Gastrocnemius medialis (tissue), 4 donors: ENCODE measurements at regions not wholly inside any gene's neighbourhood (a gene's known extent, or its start where the extent isn't known, plus 50 kb on each side); places are given as distances from the start of the nearest gene placed in this dataset.

Experiments
- ATAC-seq, 2 donors: fragments of 150-250 bp; one replicate each; pipeline ENCODE4 v1.9.1; 2016
- DNase-seq, 2 donors: peaks; one replicate each; pipeline ENCODE4 v3.0.0-alpha.2; 2019
- H3K27ac ChIP-seq, 4 donors: fragments of 200-600 bp; sonication (generic); 1 replicate in 1 of 4; 2 replicates in 3 of 4; pipeline ENCODE4 v1.5.1; 2016 to 2018; ENCODE audit warnings: mild to moderate bottlenecking in 2 of 4, moderate library complexity in 1 of 4
- H3K27me3 ChIP-seq, 3 donors: fragments of 200-600 bp; sonication (generic) in 2 of 3; 1 replicate in 1 of 3; 2 replicates in 2 of 3; pipeline versions ENCODE4 v1.5.1 to v1.6.0; 2016 to 2019; ENCODE audit warnings: mild to moderate bottlenecking in 1 of 3, moderate library complexity in 1 of 3
- H3K36me3 ChIP-seq, 2 donors: fragments of 200-600 bp; sonication (generic) in 1 of 2; one replicate each; pipeline ENCODE4 v1.5.1; 2017 to 2018
- H3K4me1 ChIP-seq, 2 donors: fragments of 200-600 bp; sonication (generic) in 1 of 2; one replicate each; pipeline ENCODE4 v1.5.1; 2016 to 2017; ENCODE audit warnings: mild to moderate bottlenecking in 2 of 2
- H3K4me3 ChIP-seq, 4 donors: fragments of 200-600 bp; sonication (generic) in 3 of 4; 1 replicate in 1 of 4; 2 replicates in 3 of 4; pipeline ENCODE4 v1.5.1; 2016 to 2019; ENCODE audit warnings: mild to moderate bottlenecking in 2 of 4
- H3K9me3 ChIP-seq, 3 donors: fragments of 200-600 bp; sonication (generic) in 2 of 3; 1 replicate in 1 of 3; 2 replicates in 2 of 3; pipeline ENCODE4 v1.5.1; 2016 to 2019
- CTCF ChIP-seq, 5 experiments: fragments of 450-650 bp in 3 of 5; fragments of 200-600 bp in 2 of 5; sonication (generic) in 2 of 5; IDR thresholded peaks in 4 of 5; conservative IDR thresholded peaks in 1 of 5; 1 replicate in 4 of 5; 2 replicates in 1 of 5; pipeline ENCODE4 v1.5.1; 2016 to 2019; ENCODE audit warnings: antibody characterized with exemption in 5 of 5, mild to moderate bottlenecking in 3 of 5, moderate library complexity in 3 of 5
- POLR2A ChIP-seq, 2 donors: fragments of 450-650 bp; IDR thresholded peaks; one replicate each; pipeline ENCODE4 v1.6.1; 2017; ENCODE audit warnings: antibody characterized with exemption in 2 of 2, mild to moderate bottlenecking in 2 of 2, moderate library complexity in 2 of 2
- in situ Hi-C, 4 donors: fragments of 200-750 bp; cut with MboI; loops; one replicate each; pipeline versions ENCODE4 v1.15.0 to v1.8.0; 2017; ENCODE audit warnings: low sequenced_read_pairs in 4 of 4
- intact Hi-C: fragments of 100-400 bp; cut with DNase I; formaldehyde crosslinking; loops from one replicate; pipeline ENCODE4 v1.15.1; 2023; ENCODE audit warnings: low total_unique reads

- intact Hi-C loops: no loop called here
- Histone ChIP-seq H3K9me3 (no peaks in the 10 kb centered on the region), H3K27me3 (no peaks in the 10 kb centered on the region), H3K36me3 (no peaks in the 10 kb centered on the region), H3K27ac (no peak overlapping the region), H3K4me1 (no peaks in the 10 kb centered on the region), H3K4me3 (no peak overlapping the region)
- in situ Hi-C loops: no loop called here
- TF ChIP-seq CTCF (IDR thresholded peaks at IDR 0.05 in 4 of 5, conservative IDR thresholded peaks at IDR 0.05 in 1 of 5) (no peak), POLR2A (IDR thresholded peaks at IDR 0.05) (no peak)
- DNase-seq: no peak
- no peak for ATAC-seq
Observed at GRCh38 chr3:159757341-159758060, 231.1 kb upstream of the IL12A start.

- DNase-seq: no peak
- TF ChIP-seq POLR2A (IDR thresholded peaks at IDR 0.05) (no peak), CTCF (IDR thresholded peaks at IDR 0.05 in 4 of 5, conservative IDR thresholded peaks at IDR 0.05 in 1 of 5) (no peak)
- intact Hi-C loops: no loop called here
- Histone ChIP-seq H3K27ac (no peak overlapping the region), H3K4me1 (peaks cover 5 to 15% of the 10 kb centered on the region in 2 donors), H3K9me3 (no peaks in the 10 kb centered on the region), H3K4me3 (no peak overlapping the region), H3K27me3 (no peaks in the 10 kb centered on the region), H3K36me3 (no peaks in the 10 kb centered on the region)
- in situ Hi-C loops: no loop called here
- ATAC-seq: no peak
Observed at GRCh38 chr3:159760046-159760445, 228.6 kb upstream of the IL12A start.

GRCh38 chr3:159761369-159761768, 227.3 kb upstream of the IL12A start:
- Histone ChIP-seq H3K36me3 (no peaks in the 10 kb centered on the region), H3K27ac (peak overlapping the region in 3 of 4 donors; percentile 80 to 87 (median 85)), H3K9me3 (no peaks in the 10 kb centered on the region), H3K27me3 (peaks cover 0 to 4% (median 0%) of the 10 kb centered on the region in 3 donors), H3K4me3 (no peak overlapping the region), H3K4me1 (peaks cover 12 to 27% of the 10 kb centered on the region in 2 donors)
- in situ Hi-C loops (no loop called here), intact Hi-C loops (no loop called here)
- DNase-seq (no peak), ATAC-seq (no peak)
- no peak for TF ChIP-seq POLR2A (IDR thresholded peaks at IDR 0.05)
- no peak for TF ChIP-seq CTCF (IDR thresholded peaks at IDR 0.05 in 4 of 5, conservative IDR thresholded peaks at IDR 0.05 in 1 of 5)

- Histone ChIP-seq H3K27me3 (peaks cover 0 to 5% (median 0%) of the 10 kb centered on the region in 3 donors), H3K4me3 (no peak overlapping the region), H3K4me1 (peaks cover 16 to 27% of the 10 kb centered on the region in 2 donors), H3K36me3 (no peaks in the 10 kb centered on the region), H3K27ac (peak overlapping the region; percentile 80 to 87 (median 82)), H3K9me3 (no peaks in the 10 kb centered on the region)
- in situ Hi-C loops (no loop called here), intact Hi-C loops (loop anchor here (1.0 kb wide), 1 partner anchor 43 kb away; no protein-coding TSS in a partner anchor)
- TF ChIP-seq CTCF (IDR thresholded peaks at IDR 0.05 in 4 of 5, conservative IDR thresholded peaks at IDR 0.05 in 1 of 5) (no peak), POLR2A (IDR thresholded peaks at IDR 0.05) (no peak)
- ATAC-seq (no peak), DNase-seq (no peak)
Observed at GRCh38 chr3:159761848-159762635, 226.6 kb upstream of the IL12A start.
